Kidney epithelial cell (primary cell): ENCODE measurements at regions not wholly inside any gene's neighbourhood (a gene's known extent, or its start where the extent isn't known, plus 50 kb on each side); places are given as distances from the start of the nearest gene placed in this dataset.
"Not testable (repeated sequence)": the region's sequence is repeated elsewhere in the genome, so short reads cannot be mapped to it uniquely, and the experiment has no call there.

Source experiments
- DNase-seq: peaks from one replicate; pipeline ENCODE4 v3.0.0-alpha.2; 2010; ENCODE audit warnings: low read depth
- H3K27me3 ChIP-seq: 2 replicates; pipeline ENCODE4 v1.6.0; 2011; ENCODE audit warnings: low read length; ENCODE audit not compliant: control insufficient read depth, insufficient read depth
- H3K36me3 ChIP-seq: 2 replicates; pipeline ENCODE4 v1.5.1; 2011; ENCODE audit warnings: low read length; ENCODE audit not compliant: control insufficient read depth, insufficient read depth
- H3K4me3 ChIP-seq: 2 replicates; pipeline ENCODE4 v1.5.1; 2011; ENCODE audit warnings: low read depth, mild to moderate bottlenecking, control low read depth, low read length
- TF ChIP-seq, protein P1 (sequence below): IDR thresholded peaks from 2 replicates; pipeline ENCODE4 v1.5.1; 2011; ENCODE audit warnings: mild to moderate bottlenecking, moderate library complexity, low read length, control low read depth, inconsistent platforms; ENCODE audit not compliant: insufficient read depth, poor library complexity, severe bottlenecking

DNA sequence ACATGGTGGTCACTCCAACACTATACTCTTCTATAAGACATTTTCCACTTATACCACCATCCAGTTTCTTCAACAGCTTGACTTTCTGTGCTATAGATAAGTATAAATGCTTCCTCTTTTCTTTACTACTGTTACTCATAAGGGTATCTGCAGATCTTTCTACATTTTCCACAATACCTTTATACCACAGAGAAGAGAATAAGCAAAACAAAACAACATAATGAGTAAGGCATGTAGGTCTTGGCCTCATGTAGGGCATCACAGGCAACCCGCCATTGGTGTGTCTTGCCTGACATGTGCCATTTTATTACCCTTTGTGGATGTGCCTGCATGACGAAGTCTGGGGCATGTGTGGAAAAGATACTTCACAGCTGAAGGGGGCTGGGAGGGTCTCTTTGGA, 265.3 kb upstream of the STARD13 start:
- Histone ChIP-seq H3K36me3 (no peaks in the 10 kb centered on the region), H3K27me3 (no peaks in the 10 kb centered on the region), H3K4me3 (no peak overlapping the region)
- TF ChIP-seq, protein P1, sequence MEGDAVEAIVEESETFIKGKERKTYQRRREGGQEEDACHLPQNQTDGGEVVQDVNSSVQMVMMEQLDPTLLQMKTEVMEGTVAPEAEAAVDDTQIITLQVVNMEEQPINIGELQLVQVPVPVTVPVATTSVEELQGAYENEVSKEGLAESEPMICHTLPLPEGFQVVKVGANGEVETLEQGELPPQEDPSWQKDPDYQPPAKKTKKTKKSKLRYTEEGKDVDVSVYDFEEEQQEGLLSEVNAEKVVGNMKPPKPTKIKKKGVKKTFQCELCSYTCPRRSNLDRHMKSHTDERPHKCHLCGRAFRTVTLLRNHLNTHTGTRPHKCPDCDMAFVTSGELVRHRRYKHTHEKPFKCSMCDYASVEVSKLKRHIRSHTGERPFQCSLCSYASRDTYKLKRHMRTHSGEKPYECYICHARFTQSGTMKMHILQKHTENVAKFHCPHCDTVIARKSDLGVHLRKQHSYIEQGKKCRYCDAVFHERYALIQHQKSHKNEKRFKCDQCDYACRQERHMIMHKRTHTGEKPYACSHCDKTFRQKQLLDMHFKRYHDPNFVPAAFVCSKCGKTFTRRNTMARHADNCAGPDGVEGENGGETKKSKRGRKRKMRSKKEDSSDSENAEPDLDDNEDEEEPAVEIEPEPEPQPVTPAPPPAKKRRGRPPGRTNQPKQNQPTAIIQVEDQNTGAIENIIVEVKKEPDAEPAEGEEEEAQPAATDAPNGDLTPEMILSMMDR = no peak
- no peak for DNase-seq

DNA sequence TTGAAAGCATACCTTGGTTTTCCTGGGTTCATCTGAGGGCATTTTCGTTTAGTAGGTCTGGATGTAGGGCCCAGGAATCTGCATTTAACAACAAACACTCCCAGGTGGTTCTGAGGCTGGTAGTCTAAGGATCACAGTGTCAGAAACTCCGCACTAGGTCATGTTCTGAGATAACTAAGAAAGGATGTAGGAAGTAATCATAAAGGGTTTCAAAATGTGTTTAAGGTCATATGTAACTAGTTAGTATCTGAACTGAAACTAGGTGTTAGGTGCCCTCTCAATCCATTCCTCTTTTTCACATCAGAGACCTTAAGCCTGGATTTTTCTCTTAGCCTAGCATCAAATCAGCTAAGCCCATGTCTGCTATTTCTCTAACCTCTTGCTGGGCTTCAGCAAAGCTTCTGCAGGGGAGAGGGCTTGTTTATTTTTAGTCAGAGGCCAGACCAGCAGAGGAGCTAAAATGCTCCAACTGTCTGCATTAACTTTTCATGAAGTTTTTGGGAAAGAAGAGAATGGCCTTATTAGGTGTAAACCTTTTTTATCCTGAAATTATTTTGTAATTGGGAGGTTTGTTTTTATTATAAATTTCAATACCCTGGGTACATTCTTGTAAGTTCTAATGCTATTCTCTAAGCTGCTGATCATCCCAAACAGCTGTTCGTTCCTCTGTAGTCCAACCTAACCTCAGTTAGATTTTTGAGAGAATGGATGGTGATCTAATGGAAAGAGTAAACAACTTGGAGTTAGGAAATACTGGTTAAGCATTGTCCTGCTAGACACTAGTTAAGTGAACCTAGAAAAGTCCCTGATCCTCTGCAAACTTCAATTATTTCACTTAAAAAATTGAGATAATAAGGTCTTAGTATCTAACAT, 262.8 kb upstream of the RFC3 start:
- no peak for DNase-seq
- Histone ChIP-seq H3K4me3 (no peak overlapping the region), H3K27me3 (no peaks in the 10 kb centered on the region), H3K36me3 (no peaks in the 10 kb centered on the region)
- TF ChIP-seq, protein P1 = no peak

DNA sequence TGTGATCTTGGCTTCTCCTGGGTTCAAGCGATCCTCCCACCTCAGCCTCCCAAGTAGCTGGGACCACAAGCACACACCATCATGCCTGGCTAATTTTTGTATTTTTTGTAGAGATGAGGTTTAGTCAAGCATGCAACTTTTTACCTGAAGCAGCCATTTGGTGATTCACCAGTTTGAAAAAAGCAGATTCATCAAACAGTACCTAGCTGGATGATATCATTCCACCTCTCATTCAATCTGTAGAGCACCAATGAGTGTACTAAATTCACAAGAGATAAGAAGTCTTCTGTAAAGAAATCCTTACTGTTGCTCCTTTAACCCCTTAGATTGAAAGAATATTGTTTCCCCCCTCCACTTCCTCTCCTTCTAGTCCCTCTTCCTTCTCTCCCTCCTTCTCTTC, 261.1 kb upstream of the RFC3 start:
- no peaks in the 10 kb centered on the region for H3K36me3 ChIP-seq
- no peaks in the 10 kb centered on the region for H3K27me3 ChIP-seq
- TF ChIP-seq, protein P1 = no peak
- no peak overlapping the region for H3K4me3 ChIP-seq
- DNase-seq = no peak

DNA sequence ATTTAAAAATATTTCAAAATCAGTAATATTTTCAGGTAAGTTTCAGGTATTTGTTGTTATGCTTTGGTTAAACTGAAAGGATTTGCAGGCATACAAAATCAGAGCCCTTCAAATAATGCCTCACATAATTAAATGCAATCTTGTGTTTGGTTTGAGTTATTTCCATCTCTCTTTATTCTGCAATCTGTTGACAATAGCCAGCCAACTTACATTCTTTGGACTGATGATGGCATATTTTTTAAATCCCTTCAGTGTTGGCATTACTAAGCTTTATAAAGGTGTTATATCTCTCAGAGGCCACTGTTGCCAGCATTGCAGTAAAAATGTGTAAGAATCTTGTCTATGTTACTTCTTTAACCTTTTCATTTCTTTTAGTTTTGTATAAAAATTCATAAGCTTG, 257.2 kb upstream of the RFC3 start:
- H3K4me3 ChIP-seq = no peak overlapping the region
- TF ChIP-seq, protein P1 = no peak
- no peaks in the 10 kb centered on the region for H3K27me3 ChIP-seq
- no peak for DNase-seq
- no peaks in the 10 kb centered on the region for H3K36me3 ChIP-seq

- no peaks in the 10 kb centered on the region for H3K27me3 ChIP-seq
- no peak for DNase-seq
- H3K36me3 ChIP-seq = no peaks in the 10 kb centered on the region
- no peak overlapping the region for H3K4me3 ChIP-seq
- TF ChIP-seq, protein P1 = no peak
Measured at GRCh38 chr13:33561627-33562026, 256.3 kb upstream of the RFC3 start.

GRCh38 chr13:33571618-33572017, 246.3 kb upstream of the RFC3 start:
- no peaks in the 10 kb centered on the region for H3K27me3 ChIP-seq
- TF ChIP-seq, protein P1 = no peak
- no peak overlapping the region for H3K4me3 ChIP-seq
- H3K36me3 ChIP-seq = no peaks in the 10 kb centered on the region
- no peak for DNase-seq

GRCh38 chr13:33572322-33572721, 245.6 kb upstream of the RFC3 start:
- DNase-seq = not testable (repeated sequence)

More at GRCh38 chr13:33572322-33572721, 245.6 kb upstream of the RFC3 start:
- H3K4me3 ChIP-seq, H3K27me3 ChIP-seq, H3K36me3 ChIP-seq: not testable (repeated sequence)
